ENCODE measurements at regions not wholly inside any gene's neighbourhood (a gene's known extent, or its start where the extent isn't known, plus 50 kb on each side); places are given as distances from the start of the nearest gene placed in this dataset.

- no peak for DNase-seq (ENCODE audit: low read depth in 2 of 2)
Observed at GRCh38 chr15:96072821-96073220, 257.7 kb upstream of the NR2F2 start.

- no peak for DNase-seq (ENCODE audit: low read depth in 2 of 2)
Observed at GRCh38 chr15:96073908-96074307, 256.6 kb upstream of the NR2F2 start.

GRCh38 chr15:96075895-96076294, 254.6 kb upstream of the NR2F2 start:
- no peak for DNase-seq (ENCODE audit: low read depth in 2 of 2)

- no peak for DNase-seq (ENCODE audit: low read depth in 2 of 2)
Observed at GRCh38 chr15:96076350-96076749, 254.2 kb upstream of the NR2F2 start.

- no peak for DNase-seq (ENCODE audit: low read depth in 2 of 2)
Observed at GRCh38 chr15:96079041-96079440, 251.5 kb upstream of the NR2F2 start.

GRCh38 chr15:96079882-96080281, 250.6 kb upstream of the NR2F2 start:
- no peak for DNase-seq (ENCODE audit: low read depth in 2 of 2)

GRCh38 chr15:96086164-96086563, 244.3 kb upstream of the NR2F2 start:
- DNase-seq (ENCODE audit: low read depth in 2 of 2), result no peak

GRCh38 chr15:96087180-96087884, 243.2 kb upstream of the NR2F2 start:
- DNase-seq (ENCODE audit: low read depth in 2 of 2), result no peak

GRCh38 chr15:96088650-96089049, 241.8 kb upstream of the NR2F2 start:
- DNase-seq (ENCODE audit: low read depth in 2 of 2), result no peak

GRCh38 chr15:96089405-96090058, 241.0 kb upstream of the NR2F2 start:
- no peak for DNase-seq (ENCODE audit: low read depth in 2 of 2)

- no peak for DNase-seq (ENCODE audit: low read depth in 2 of 2)
Observed at GRCh38 chr15:96092186-96092585, 238.3 kb upstream of the NR2F2 start.

- DNase-seq (ENCODE audit: low read depth in 2 of 2), result no peak
Observed at GRCh38 chr15:96093063-96093462, 237.4 kb upstream of the NR2F2 start.

GRCh38 chr15:96097661-96098060, 232.8 kb upstream of the NR2F2 start:
- DNase-seq (ENCODE audit: low read depth in 2 of 2), result no peak

GRCh38 chr15:96102631-96103030, 227.9 kb upstream of the NR2F2 start:
- no peak for DNase-seq (ENCODE audit: low read depth in 2 of 2)

- no peak for DNase-seq (ENCODE audit: low read depth in 2 of 2)
Observed at GRCh38 chr15:96106181-96106580, 224.3 kb upstream of the NR2F2 start.

- no peak for DNase-seq (ENCODE audit: low read depth in 2 of 2)
Observed at GRCh38 chr15:96106628-96107027, 223.9 kb upstream of the NR2F2 start.

- DNase-seq (ENCODE audit: low read depth in 2 of 2), result no peak
Observed at GRCh38 chr15:96107916-96108315, 222.6 kb upstream of the NR2F2 start.

- DNase-seq (ENCODE audit: low read depth in 2 of 2), result no peak
Observed at GRCh38 chr15:96108405-96108804, 222.1 kb upstream of the NR2F2 start.

- DNase-seq (ENCODE audit: low read depth in 2 of 2), result no peak
Observed at GRCh38 chr15:96109820-96110219, 220.7 kb upstream of the NR2F2 start.

GRCh38 chr15:96112018-96112417, 218.5 kb upstream of the NR2F2 start:
- DNase-seq (ENCODE audit: low read depth in 2 of 2), result no peak

GRCh38 chr15:96115642-96116041, 214.9 kb upstream of the NR2F2 start:
- DNase-seq (ENCODE audit: low read depth in 2 of 2), result no peak

GRCh38 chr15:96117270-96117669, 213.2 kb upstream of the NR2F2 start:
- DNase-seq (ENCODE audit: low read depth in 2 of 2), result no peak

- no peak for DNase-seq (ENCODE audit: low read depth in 2 of 2)
Observed at GRCh38 chr15:96119734-96120133, 210.8 kb upstream of the NR2F2 start.

Data from activated CD4-positive, alpha-beta T cell treated with anti-CD3 and anti-CD28 coated beads for 24 hours (primary cell).